ENCODE measurements at regions not wholly inside any gene's neighbourhood (a gene's known extent, or its start where the extent isn't known, plus 50 kb on each side); places are given as distances from the start of the nearest gene placed in this dataset.

GRCh38 chr20:12416281-12416680 is 498.6 kb downstream of the BTBD3 start:
- WGBS, 3 donors: 89 to 92% (median 91%) methylated on average over 4 of the region's 4 CpGs
- Histone ChIP-seq H3K36me3 (no peaks in the 10 kb centered on the region), H3K4me1 (ENCODE audit: insufficient read depth) (peaks cover 2% of the 10 kb centered on the region), H3K27ac (no peak overlapping the region), H3K27me3 (no peaks in the 10 kb centered on the region), H3K9me3 (no peaks in the 10 kb centered on the region), H3K4me3 (no peak overlapping the region)
- TF ChIP-seq POLR2A (IDR thresholded peaks at IDR 0.05) (no peak), EP300 (IDR thresholded peaks at IDR 0.05) (no peak), CTCF (IDR thresholded peaks at IDR 0.05) (no peak)
- intact Hi-C loops (cut with DNase I): no loop called here
- DNase-seq: no peak

GRCh38 chr20:12433724-12434123 is 516.0 kb downstream of the BTBD3 start:
- Histone ChIP-seq H3K9me3 (no peaks in the 10 kb centered on the region), H3K27me3 (no peaks in the 10 kb centered on the region), H3K4me1 (ENCODE audit: insufficient read depth) (no peaks in the 10 kb centered on the region), H3K36me3 (no peaks in the 10 kb centered on the region), H3K4me3 (no peak overlapping the region), H3K27ac (no peak overlapping the region)
- 96 to 99% (median 98%) methylated on average over 2 of the region's 2 CpGs for WGBS, 3 donors
- TF ChIP-seq POLR2A (IDR thresholded peaks at IDR 0.05): no peak
- no peak for TF ChIP-seq EP300 (IDR thresholded peaks at IDR 0.05)
- no peak for TF ChIP-seq CTCF (IDR thresholded peaks at IDR 0.05)
- intact Hi-C loops (cut with DNase I): no loop called here
- no peak for DNase-seq

GRCh38 chr20:12434672-12435071 is 517.0 kb downstream of the BTBD3 start:
- TF ChIP-seq CTCF (IDR thresholded peaks at IDR 0.05) (no peak), POLR2A (IDR thresholded peaks at IDR 0.05) (no peak), EP300 (IDR thresholded peaks at IDR 0.05) (no peak)
- no peak for DNase-seq
- H3K27ac ChIP-seq: no peak overlapping the region
- WGBS, 3 donors: 62 to 74% (median 71%) methylated on average over 3 of the region's 3 CpGs
- H3K9me3 ChIP-seq: no peaks in the 10 kb centered on the region
- H3K4me3 ChIP-seq: no peak overlapping the region
- H3K27me3 ChIP-seq: no peaks in the 10 kb centered on the region
- no peaks in the 10 kb centered on the region for H3K36me3 ChIP-seq
- no peaks in the 10 kb centered on the region for H3K4me1 ChIP-seq (ENCODE audit: insufficient read depth)
- intact Hi-C loops (cut with DNase I): no loop called here

GRCh38 chr20:12435268-12435667 is 517.6 kb downstream of the BTBD3 start:
- 43 to 62% (median 49%) methylated on average over 4 of the region's 4 CpGs for WGBS, 3 donors
- H3K36me3 ChIP-seq: no peaks in the 10 kb centered on the region
- H3K4me1 ChIP-seq (ENCODE audit: insufficient read depth): no peaks in the 10 kb centered on the region
- H3K27ac ChIP-seq: no peak overlapping the region
- DNase-seq: no peak
- intact Hi-C loops (cut with DNase I): no loop called here
- TF ChIP-seq POLR2A (IDR thresholded peaks at IDR 0.05) (no peak), EP300 (IDR thresholded peaks at IDR 0.05) (no peak), CTCF (IDR thresholded peaks at IDR 0.05) (no peak)
- no peak overlapping the region for H3K4me3 ChIP-seq
- H3K27me3 ChIP-seq: no peaks in the 10 kb centered on the region
- H3K9me3 ChIP-seq: no peaks in the 10 kb centered on the region

- TF ChIP-seq POLR2A (IDR thresholded peaks at IDR 0.05) (no peak), EP300 (IDR thresholded peaks at IDR 0.05) (no peak), CTCF (IDR thresholded peaks at IDR 0.05) (no peak)
- no peak overlapping the region for H3K4me3 ChIP-seq
- no peaks in the 10 kb centered on the region for H3K36me3 ChIP-seq
- no peaks in the 10 kb centered on the region for H3K9me3 ChIP-seq
- intact Hi-C loops (cut with DNase I): no loop called here
- no peaks in the 10 kb centered on the region for H3K27me3 ChIP-seq
- H3K4me1 ChIP-seq (ENCODE audit: insufficient read depth): no peaks in the 10 kb centered on the region
- 95 to 100% (median 98%) methylated on average over 1 of the region's 1 CpG for whole genome bisulfite sequencing, 3 donors
- no peak overlapping the region for H3K27ac ChIP-seq
- DNase-seq: no peak
These were observed 536.0 kb downstream of the BTBD3 start for GRCh38 chr20:12453711-12454110.
